GM18870 (cell line): ENCODE measurements at regions not wholly inside any gene's neighbourhood (a gene's known extent, or its start where the extent isn't known, plus 50 kb on each side); places are given as distances from the start of the nearest gene placed in this dataset.
"Not testable (repeated sequence)": the region's sequence is repeated elsewhere in the genome, so short reads cannot be mapped to it uniquely, and the experiment has no call there.

Experiments
- ATAC-seq: cut with Tn5 transposase; IDR thresholded peaks from one replicate; pipeline ENCODE4 v1.9.1; 2021; ENCODE audit warnings: moderate library complexity; ENCODE audit not compliant: unreplicated experiment

GRCh38 chr14:89661392-89661791 lies 244.4 kb upstream of the FOXN3 start:
- no peak for ATAC-seq

GRCh38 chr14:89660625-89661233 lies 243.7 kb upstream of the FOXN3 start:
- not testable (repeated sequence) for ATAC-seq

- ATAC-seq: no peak
Measured at GRCh38 chr14:89660166-89660565, 243.1 kb upstream of the FOXN3 start.

- ATAC-seq: no peak
Measured at GRCh38 chr14:89658977-89659670, 242.1 kb upstream of the FOXN3 start.

- no peak for ATAC-seq
Measured at GRCh38 chr14:89657014-89657413, 240.0 kb upstream of the FOXN3 start.

- no peak for ATAC-seq
Measured at GRCh38 chr14:89654998-89655397, 238.0 kb upstream of the FOXN3 start.

- peak; percentile 57 for ATAC-seq
Measured at GRCh38 chr14:89652352-89652751, 235.3 kb upstream of the FOXN3 start.

- no peak for ATAC-seq
Measured at GRCh38 chr14:89651805-89652204, 234.8 kb upstream of the FOXN3 start.

- peak; percentile 48 for ATAC-seq
Measured at GRCh38 chr14:89650077-89650978, 233.3 kb upstream of the FOXN3 start.

GRCh38 chr14:89649451-89650075 lies 232.5 kb upstream of the FOXN3 start:
- no peak for ATAC-seq

- no peak for ATAC-seq
Measured at GRCh38 chr14:89648924-89649323, 231.9 kb upstream of the FOXN3 start.

GRCh38 chr14:89648510-89648909 lies 231.5 kb upstream of the FOXN3 start:
- ATAC-seq: no peak

- no peak for ATAC-seq
Measured at GRCh38 chr14:89646971-89647370, 229.9 kb upstream of the FOXN3 start.

- ATAC-seq: no peak
Measured at GRCh38 chr14:89644641-89645040, 227.6 kb upstream of the FOXN3 start.

- ATAC-seq: peak; percentile 98
Measured at GRCh38 chr14:89641495-89642175, 224.6 kb upstream of the FOXN3 start.

- no peak for ATAC-seq
Measured at GRCh38 chr14:89640141-89640540, 223.1 kb upstream of the FOXN3 start.

- ATAC-seq: no peak
Measured at GRCh38 chr14:89639687-89640086, 222.7 kb upstream of the FOXN3 start.

- ATAC-seq: no peak
Measured at GRCh38 chr14:89638891-89639290, 221.9 kb upstream of the FOXN3 start.

GRCh38 chr14:89637581-89637980 lies 220.5 kb upstream of the FOXN3 start:
- no peak for ATAC-seq

GRCh38 chr14:89635615-89636014 lies 218.6 kb upstream of the FOXN3 start:
- no peak for ATAC-seq

GRCh38 chr14:89634037-89634436 lies 217.0 kb upstream of the FOXN3 start:
- ATAC-seq: no peak
